GM10266 (cell line): ENCODE measurements at regions not wholly inside any gene's neighbourhood (a gene's known extent, or its start where the extent isn't known, plus 50 kb on each side); places are given as distances from the start of the nearest gene placed in this dataset.

Experiments
- DNase-seq: peaks from one replicate; pipeline ENCODE4 v3.0.0; 2012; ENCODE audit errors: extremely low spot score
- CTCF ChIP-seq: IDR thresholded peaks from 2 replicates; pipeline ENCODE4 v1.5.1; 2012; ENCODE audit warnings: mild to moderate bottlenecking, low read depth; ENCODE audit not compliant: control insufficient read depth, insufficient read depth; ENCODE audit errors: missing control alignments

DNA sequence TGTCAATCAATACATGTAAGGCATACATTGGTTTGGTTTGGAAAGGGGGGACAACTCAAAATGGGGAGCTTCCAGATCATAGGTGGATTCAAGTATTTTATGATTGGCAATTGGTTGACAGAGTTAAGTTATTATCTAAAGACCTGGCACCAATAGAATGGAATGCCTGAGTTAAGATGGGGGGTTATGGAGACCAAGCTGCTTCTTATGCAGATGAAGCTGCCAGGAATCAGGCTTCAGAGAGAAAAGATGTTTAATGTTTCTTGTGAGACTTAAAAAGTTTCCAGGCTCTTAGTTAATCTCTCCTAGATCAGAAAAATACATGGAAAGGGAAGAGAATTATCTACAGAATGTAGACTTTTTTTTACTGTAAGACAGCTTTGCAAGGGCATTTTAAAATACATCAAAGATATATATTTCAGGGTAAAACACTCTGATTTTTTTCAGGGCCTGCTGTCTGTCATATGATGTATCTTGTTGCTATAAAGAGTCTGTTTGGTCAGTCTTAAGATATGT, 1343.2 kb upstream of the LRRTM1 start:
- no peak for DNase-seq
- no peak for TF ChIP-seq CTCF

GRCh38 chr2:81645745-81646301, 1341.3 kb upstream of the LRRTM1 start:
- no peak for TF ChIP-seq CTCF
- DNase-seq, result no peak

DNA sequence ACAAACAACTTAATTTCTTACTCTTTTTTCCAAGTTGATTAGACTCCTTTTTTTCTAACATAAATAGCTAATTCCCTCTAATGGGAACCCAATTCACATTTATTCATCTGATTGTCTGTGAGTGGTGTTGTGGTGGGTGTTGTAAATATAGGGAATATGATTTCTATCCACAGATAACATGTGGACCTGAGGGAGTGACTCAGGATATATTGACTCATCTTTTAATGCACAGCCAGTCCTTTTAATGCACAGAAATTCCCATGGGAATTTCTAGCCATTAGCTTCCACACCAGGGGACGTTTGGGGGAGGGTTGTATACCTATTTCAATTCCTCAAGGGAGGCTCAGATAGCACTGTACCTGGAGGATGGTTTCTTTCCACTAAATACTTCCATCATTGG, 1339.6 kb upstream of the LRRTM1 start:
- no peak for DNase-seq

GRCh38 chr2:81624825-81625224, 1320.3 kb upstream of the LRRTM1 start:
- no peak for DNase-seq
- TF ChIP-seq CTCF, result no peak

More for the DNA sequence above, 1339.6 kb upstream of the LRRTM1 start:
- no peak for TF ChIP-seq CTCF

GRCh38 chr2:81600088-81600487, 1295.5 kb upstream of the LRRTM1 start:
- no peak for DNase-seq
- TF ChIP-seq CTCF, result no peak

DNA sequence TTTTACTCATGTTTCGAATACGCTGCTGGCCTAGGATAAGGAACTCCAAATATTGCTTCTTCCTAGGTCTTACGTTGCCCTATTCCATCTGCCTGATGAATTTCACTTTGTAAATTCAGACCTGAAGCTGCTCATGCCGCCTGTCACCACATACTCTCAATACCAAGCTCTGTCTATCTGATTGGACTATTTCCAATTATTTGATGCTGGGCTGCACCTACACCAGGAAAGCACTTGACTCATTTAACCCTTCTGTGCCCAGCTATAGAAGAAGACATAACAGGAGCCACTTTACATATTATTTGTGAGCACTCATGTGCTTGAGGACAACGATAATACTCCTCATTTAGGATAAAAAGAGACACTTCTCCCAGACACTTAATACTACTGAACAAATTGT, 1293.9 kb upstream of the LRRTM1 start:
- no peak for DNase-seq
- TF ChIP-seq CTCF, result no peak

GRCh38 chr2:81589406-81589805, 1284.9 kb upstream of the LRRTM1 start:
- TF ChIP-seq CTCF, result no peak
- DNase-seq, result no peak
